H1 (cell line): ENCODE measurements at regions not wholly inside any gene's neighbourhood (a gene's known extent, or its start where the extent isn't known, plus 50 kb on each side); places are given as distances from the start of the nearest gene placed in this dataset.

ENCODE experiments used
- CTCF ChIA-PET: fragments of 300-600 bp; sonication (Branson Sonifier 250); formaldehyde crosslinking; loops from one replicate; lab custom pipeline; 2021; ENCODE audit not compliant: partially characterized antibody; lab: Charles Lee
- POLR2A ChIA-PET: fragments of 300-600 bp; sonication (Branson Sonifier 250); formaldehyde crosslinking; loops from one replicate; lab custom pipeline; 2021; ENCODE audit warnings: inconsistent platforms; ENCODE audit not compliant: partially characterized antibody; lab: Charles Lee
- DNase-seq, 2 experiments: peaks; one replicate each; pipeline versions ENCODE4 v3.0.0 to v3.0.0-alpha.2; 2010 to 2022; ENCODE audit warnings: low spot score in 2 of 2, low read depth in 1 of 2, mixed read lengths in 1 of 2
- FAIRE-seq: peaks from 2 replicates; lab custom pipeline; 2011; peaks lifted over from hg19 to GRCh38; lab: Jason Lieb, UNC
- H2AFZ ChIP-seq: 2 replicates; pipeline ENCODE4 v1.8.1; 2012; ENCODE audit warnings: low read length, inconsistent platforms
- H2AK5ac ChIP-seq: 2 replicates; pipeline ENCODE4 v1.6.1; 2013; ENCODE audit warnings: low read depth, low read length
- H2BK120ac ChIP-seq: replicated peaks from 2 replicates; pipeline ENCODE3; 2013; ENCODE audit warnings: low read depth, low read length, inconsistent platforms
- H2BK12ac ChIP-seq: 2 replicates; pipeline ENCODE4 v1.6.1; 2013; ENCODE audit warnings: low read depth, low read length
- H2BK15ac ChIP-seq: 2 replicates; pipeline ENCODE4 v1.6.1; 2013; ENCODE audit warnings: low read length
- H2BK20ac ChIP-seq: 2 replicates; pipeline ENCODE4 v1.6.1; 2013; ENCODE audit warnings: low read length
- H2BK5ac ChIP-seq: 2 replicates; pipeline ENCODE4 v1.6.1; 2013; ENCODE audit warnings: low read depth, low read length
- H3K14ac ChIP-seq: 2 replicates; pipeline ENCODE4 v1.6.1; 2013; ENCODE audit warnings: inconsistent platforms; ENCODE audit not compliant: insufficient read length
- H3K18ac ChIP-seq: 2 replicates; pipeline ENCODE4 v1.6.1; 2013; ENCODE audit warnings: low read length; ENCODE audit errors: extremely low read depth
- H3K23ac ChIP-seq: 2 replicates; pipeline ENCODE4 v1.6.1; 2013; ENCODE audit warnings: inconsistent platforms; ENCODE audit not compliant: insufficient read length
- H3K23me2 ChIP-seq: 2 replicates; pipeline ENCODE4 v1.6.1; 2013; ENCODE audit warnings: low read depth, low read length
- H3K27ac ChIP-seq: 2 replicates; pipeline ENCODE4 v1.6.1; 2011; ENCODE audit warnings: low read depth, low read length, inconsistent platforms
- H3K27me3 ChIP-seq, 4 experiments: replicated peaks in 1 of 4; 1 replicate in 1 of 4; 2 replicates in 3 of 4; pipeline versions ENCODE4 v1.6.1 to v1.8.1; 2011 to 2013; ENCODE audit warnings: low read length in 3 of 4, mild to moderate bottlenecking in 3 of 4, inconsistent platforms in 2 of 4, mixed read lengths in 2 of 4, moderate library complexity in 1 of 4; ENCODE audit not compliant: control insufficient read depth in 3 of 4, insufficient read depth in 3 of 4; ENCODE audit errors: extremely low read depth in 1 of 4
- H3K36me3 ChIP-seq, 4 experiments: 2 replicates each; pipeline versions ENCODE4 v1.6.1 to v1.8.1; 2011 to 2013; ENCODE audit warnings: mild to moderate bottlenecking in 4 of 4, low read length in 3 of 4, moderate library complexity in 2 of 4, control low read depth in 1 of 4, inconsistent platforms in 1 of 4; ENCODE audit not compliant: insufficient read depth in 4 of 4, control insufficient read depth in 2 of 4
- H3K4ac ChIP-seq: replicated peaks from 2 replicates; pipeline ENCODE3; 2013; ENCODE audit warnings: low read length, low read depth, mixed read lengths, inconsistent platforms; ENCODE audit not compliant: insufficient read length
- H3K4me1 ChIP-seq, 4 experiments: replicated peaks in 1 of 4; 1 replicate in 1 of 4; 2 replicates in 3 of 4; pipeline versions ENCODE4 v1.6.1 to v1.8.1; 2011 to 2013; ENCODE audit warnings: low read length in 3 of 4, inconsistent platforms in 2 of 4, mixed read lengths in 1 of 4; ENCODE audit not compliant: insufficient read depth in 4 of 4, control insufficient read depth in 3 of 4
- H3K4me2 ChIP-seq, 2 experiments: 2 replicates each; pipeline versions ENCODE4 v1.6.1 to v1.8.1; 2011 to 2013; ENCODE audit warnings: low read depth in 2 of 2, low read length in 2 of 2, control low read depth in 1 of 2, inconsistent platforms in 1 of 2, mild to moderate bottlenecking in 1 of 2; ENCODE audit not compliant: insufficient read depth in 1 of 2
- H3K4me3 ChIP-seq, 4 experiments: fragments of 200-600, 300-600 bp in 1 of 4; sonication (generic), shearing (Covaris generic), sonication (Bioruptor Twin) in 1 of 4; 2 replicates each; pipeline versions ENCODE4 v1.5.1 to v1.8.1; 2011 to 2016; ENCODE audit warnings: low read length in 4 of 4, low read depth in 3 of 4, control low read depth in 2 of 4, inconsistent platforms in 2 of 4, mild to moderate bottlenecking in 2 of 4, mixed read lengths in 1 of 4, moderate library complexity in 1 of 4; ENCODE audit not compliant: insufficient read depth in 2 of 4; ENCODE audit errors: extremely low read depth in 1 of 4
- H3K56ac ChIP-seq: replicated peaks from 2 replicates; pipeline ENCODE3; 2013; ENCODE audit warnings: low read depth, mild to moderate bottlenecking, mixed read lengths, low read length, inconsistent platforms; ENCODE audit not compliant: insufficient read length
- H3K79me1 ChIP-seq: 2 replicates; pipeline ENCODE4 v1.6.1; 2013; ENCODE audit warnings: low read depth, low read length, control low read depth
- H3K79me2 ChIP-seq, 2 experiments: 2 replicates each; pipeline versions ENCODE4 v1.6.1 to v1.8.1; 2012 to 2013; ENCODE audit warnings: low read length in 2 of 2, mild to moderate bottlenecking in 2 of 2, inconsistent platforms in 1 of 2; ENCODE audit not compliant: insufficient read depth in 2 of 2, control insufficient read depth in 1 of 2
- H3K9ac ChIP-seq, 4 experiments: replicated peaks in 1 of 4; 1 replicate in 1 of 4; 2 replicates in 3 of 4; pipeline versions ENCODE4 v1.6.1 to v1.8.1; 2011 to 2013; ENCODE audit warnings: low read depth in 3 of 4, low read length in 3 of 4, control low read depth in 2 of 4, mild to moderate bottlenecking in 2 of 4, moderate library complexity in 2 of 4, inconsistent platforms in 1 of 4; ENCODE audit errors: extremely low read depth in 1 of 4
- H3K9me3 ChIP-seq, 2 experiments: 2 replicates each; pipeline versions ENCODE4 v1.6.1 to v1.8.1; 2012 to 2013; ENCODE audit warnings: mild to moderate bottlenecking in 2 of 2, moderate library complexity in 2 of 2, control low read depth in 1 of 2, inconsistent platforms in 1 of 2, low read depth in 1 of 2, low read length in 1 of 2, mixed read lengths in 1 of 2; ENCODE audit not compliant: insufficient read depth in 2 of 2
- H4K20me1 ChIP-seq, 2 experiments: replicated peaks in 1 of 2; 2 replicates each; pipeline versions ENCODE3 to v1.8.1; 2011 to 2013; ENCODE audit warnings: inconsistent platforms in 2 of 2, low read length in 2 of 2, mild to moderate bottlenecking in 1 of 2; ENCODE audit not compliant: insufficient read depth in 2 of 2, control insufficient read depth in 1 of 2
- H4K5ac ChIP-seq: 2 replicates; pipeline ENCODE4 v1.6.1; 2013; ENCODE audit warnings: low read length, low read depth, mixed read lengths, inconsistent platforms; ENCODE audit not compliant: insufficient read length
- H4K8ac ChIP-seq: 2 replicates; pipeline ENCODE4 v1.8.0; 2013; ENCODE audit warnings: mild to moderate bottlenecking, moderate library complexity, low read length, inconsistent platforms; ENCODE audit not compliant: insufficient read depth; ENCODE audit errors: extremely low read depth
- H4K91ac ChIP-seq: replicated peaks from 2 replicates; pipeline ENCODE3; 2013; ENCODE audit warnings: low read length, mixed read lengths, inconsistent platforms; ENCODE audit not compliant: insufficient read length
- BRCA1 ChIP-seq: IDR thresholded peaks from 2 replicates; pipeline ENCODE4 v1.6.1; 2012; ENCODE audit warnings: low read depth, low read length, improper control_type of control experiment
- CEBPB ChIP-seq: IDR thresholded peaks from 2 replicates; pipeline ENCODE4 v1.6.1; 2012; ENCODE audit warnings: low read depth, low read length
- CHD2 ChIP-seq: IDR thresholded peaks from 2 replicates; pipeline ENCODE4 v1.6.1; 2012; ENCODE audit warnings: low read length, improper control_type of control experiment
- EP300 ChIP-seq, 2 experiments: IDR thresholded peaks; 1 replicate in 1 of 2; 2 replicates in 1 of 2; pipeline ENCODE4 v1.6.1; 2011 to 2012; ENCODE audit warnings: low read depth in 2 of 2, low read length in 2 of 2, mild to moderate bottlenecking in 2 of 2, borderline replicate concordance in 1 of 2, inconsistent platforms in 1 of 2, moderate library complexity in 1 of 2
- HDAC6 ChIP-seq: IDR thresholded peaks from one replicate; pipeline ENCODE4 v1.7.1; 2012; ENCODE audit warnings: low read depth, mild to moderate bottlenecking, inconsistent platforms, low read length, moderate library complexity
- KDM5A ChIP-seq: fragments of 200-600 bp; IDR thresholded peaks from 2 replicates; pipeline ENCODE4 v1.7.1; 2012; ENCODE audit warnings: mild to moderate bottlenecking, low read length, inconsistent platforms, mixed read lengths
- NRF1 ChIP-seq: IDR thresholded peaks from 2 replicates; pipeline ENCODE4 v1.6.1; 2011; ENCODE audit warnings: mild to moderate bottlenecking, low read depth, low read length, improper control_type of control experiment
- PHF8 ChIP-seq: fragments of 200-600 bp; sonication (generic); conservative IDR thresholded peaks from 2 replicates; pipeline ENCODE4 v1.7.1; 2012; ENCODE audit warnings: low read depth, mild to moderate bottlenecking, inconsistent platforms, low read length, moderate library complexity
- SIRT6 ChIP-seq: IDR thresholded peaks from one replicate; pipeline ENCODE4 v1.7.1; 2012; ENCODE audit warnings: low read length, inconsistent platforms
- SIX5 ChIP-seq: IDR thresholded peaks from 2 replicates; pipeline ENCODE4 v1.6.1; 2011; ENCODE audit warnings: mild to moderate bottlenecking, low read depth, low read length
- SP4 ChIP-seq: IDR thresholded peaks from 2 replicates; pipeline ENCODE4 v1.6.1; 2012; ENCODE audit warnings: low read length, inconsistent platforms
- SUZ12 ChIP-seq: fragments of 200-600 bp; sonication (generic); IDR thresholded peaks from 2 replicates; pipeline ENCODE4 v1.6.1; 2012; ENCODE audit warnings: mild to moderate bottlenecking, inconsistent platforms, low read length, moderate library complexity, mixed read lengths
- TAF1 ChIP-seq: IDR thresholded peaks from 2 replicates; pipeline ENCODE4 v1.6.1; 2011; ENCODE audit warnings: mild to moderate bottlenecking, low read depth, low read length
- TBP ChIP-seq: IDR thresholded peaks from 2 replicates; pipeline ENCODE4 v1.6.1; 2011; ENCODE audit warnings: low read depth, low read length, improper control_type of control experiment
- TCF12 ChIP-seq: IDR thresholded peaks from 2 replicates; pipeline ENCODE4 v1.6.1; 2011; ENCODE audit warnings: low read depth, mild to moderate bottlenecking, low read length
- USF2 ChIP-seq: IDR thresholded peaks from 2 replicates; pipeline ENCODE4 v1.6.1; 2011; ENCODE audit warnings: low read length, improper control_type of control experiment
- WGBS, 2 experiments: shearing (Covaris generic) in 1 of 2; methylation state at CpG; one replicate each; pipeline versions ENCODE4 v1.1.6 to v1.1.7; 2013 to 2015; ENCODE audit warnings: low lambda C conversion rate in 2 of 2, mixed read lengths in 2 of 2, inconsistent platforms in 1 of 2, low coverage in 1 of 2, missing lambda C conversion rate in 1 of 2; ENCODE audit not compliant: insufficient replicate concordance in 2 of 2, insufficient coverage in 1 of 2, insufficient read length in 1 of 2; ENCODE audit errors: extremely low coverage in 1 of 2, missing lambda C conversion rate in 1 of 2; 5-methylcytosine and 5-hydroxymethylcytosine counted together

GRCh38 chr10:78411716-78412115 lies 378.1 kb downstream of the RPS24 start:
- Histone ChIP-seq H3K18ac (no peak overlapping the region), H3K79me1 (no peaks in the 10 kb centered on the region), H4K8ac (no peak overlapping the region), H2AFZ (no peak overlapping the region), H3K27ac (no peak overlapping the region), H3K4me3 (no peak overlapping the region), H3K4me1 (peaks cover 4 to 10% (median 8%) of the 10 kb centered on the region in 4 experiments; a peak in 6 of 7 replicates), H3K4me2 (no peak overlapping the region), H2BK120ac (no peak overlapping the region), H3K9me3 (no peaks in the 10 kb centered on the region), H2BK15ac (no peak overlapping the region), H3K27me3 (no peaks in the 10 kb centered on the region), H2AK5ac (no peak overlapping the region), H2BK20ac (no peak overlapping the region), H2BK12ac (no peak overlapping the region), H3K14ac (no peak overlapping the region), H3K4ac (no peak overlapping the region), H3K56ac (no peak overlapping the region), H3K23ac (no peak overlapping the region), H3K9ac (no peak overlapping the region; a peak in 1 of 7 replicates), H2BK5ac (no peak overlapping the region), H3K23me2 (peaks cover 2% of the 10 kb centered on the region; the same call in 1 of the 2 replicates), H3K36me3 (no peaks in the 10 kb centered on the region), H4K5ac (no peak overlapping the region), H4K91ac (no peak overlapping the region), H4K20me1 (no peaks in the 10 kb centered on the region), H3K79me2 (no peaks in the 10 kb centered on the region)
- 92% methylated on average over 1 of the region's 2 CpGs; no CpG with 5 or more reads in 1 of the 2 experiments for WGBS, 2 experiments
- ChIA-PET CTCF (interaction anchor here (0.6 to 1.9 kb wide), 5 partner anchors 8 to 152 kb away, joined by 3 to 7 read pairs (median 4); no protein-coding TSS in a partner anchor), POLR2A (no interaction called here)
- DNase-seq: no peak
- FAIRE-seq: no peak
- no peak for TF ChIP-seq SP4
- TF ChIP-seq BRCA1: no peak
- TF ChIP-seq USF2: no peak
- no peak for TF ChIP-seq TBP
- no peak for TF ChIP-seq TCF12
- no peak for TF ChIP-seq CEBPB
- no peak for TF ChIP-seq NRF1
- TF ChIP-seq SIRT6: no peak
- TF ChIP-seq KDM5A: no peak
- TF ChIP-seq SUZ12: no peak
- no peak for TF ChIP-seq PHF8
- TF ChIP-seq EP300 (IDR thresholded peaks at IDR 0.05; ENCODE audit: borderline replicate concordance in 1 of 2, low read depth in 2 of 2, low read length in 2 of 2): no peak
- no peak for TF ChIP-seq TAF1
- TF ChIP-seq HDAC6: no peak
- TF ChIP-seq SIX5: no peak
- TF ChIP-seq CHD2: no peak
